GM23338 (cell line): ENCODE measurements at regions not wholly inside any gene's neighbourhood (a gene's known extent, or its start where the extent isn't known, plus 50 kb on each side); places are given as distances from the start of the nearest gene placed in this dataset.

ENCODE experiments used
- ATAC-seq: fragments of 200-7000 bp; cut with Tn5 transposase; 3 replicates; pipeline ENCODE4 v1.9.1; 2020
- DNase-seq: peaks from one replicate; pipeline ENCODE4 v3.0.0-alpha.2; 2015; ENCODE audit warnings: low spot score
- H2AFZ ChIP-seq: fragments of 200-600 bp; sonication (generic); 2 replicates; pipeline ENCODE4 v1.8.0; 2016; ENCODE audit warnings: antibody characterized with exemption, mild to moderate bottlenecking, moderate library complexity
- H3F3A ChIP-seq: fragments of 200-600 bp; sonication (generic); replicated peaks from 2 replicates; pipeline ENCODE4 v1.8.0; 2017; ENCODE audit warnings: antibody characterized with exemption, mixed run types, low read depth
- H3K27ac ChIP-seq: fragments of 200-600 bp; sonication (generic); 2 replicates; pipeline ENCODE4 v1.6.1; 2016; ENCODE audit warnings: low read depth
- H3K27me3 ChIP-seq: fragments of 200-600 bp; sonication (generic); 2 replicates; pipeline ENCODE4 v1.8.0; 2016; ENCODE audit warnings: mild to moderate bottlenecking, mixed run types, moderate library complexity; ENCODE audit not compliant: insufficient read depth
- H3K36me3 ChIP-seq: fragments of 200-600 bp; sonication (generic); 2 replicates; pipeline ENCODE4 v1.8.0; 2016; ENCODE audit warnings: mild to moderate bottlenecking; ENCODE audit not compliant: insufficient read depth
- H3K4me1 ChIP-seq: fragments of 200-600 bp; sonication (generic); 2 replicates; pipeline ENCODE4 v1.8.0; 2016; ENCODE audit warnings: mild to moderate bottlenecking, moderate library complexity; ENCODE audit not compliant: insufficient read depth
- H3K4me2 ChIP-seq: fragments of 200-600 bp; sonication (generic); 2 replicates; pipeline ENCODE4 v1.7.1; 2017; ENCODE audit warnings: mixed run types
- H3K4me3 ChIP-seq: fragments of 200-600 bp; sonication (generic); 2 replicates; pipeline ENCODE4 v1.6.1; 2016; ENCODE audit warnings: mixed run types
- H3K79me2 ChIP-seq: fragments of 200-600 bp; sonication (generic); replicated peaks from 2 replicates; pipeline ENCODE4 v1.8.0; 2017; ENCODE audit warnings: mild to moderate bottlenecking; ENCODE audit not compliant: insufficient read depth
- H3K9me2 ChIP-seq: fragments of 200-600 bp; sonication (generic); 2 replicates; pipeline ENCODE4 v1.8.0; 2017; ENCODE audit not compliant: insufficient read depth
- H4K20me1 ChIP-seq: fragments of 200-600 bp; sonication (generic); replicated peaks from 2 replicates; pipeline ENCODE4 v1.8.0; 2017; ENCODE audit warnings: mild to moderate bottlenecking; ENCODE audit not compliant: insufficient read depth
- H3K27ac Mint-ChIP-seq: 2 replicates; pipeline ENCODE4 v1.8.0; 2020; ENCODE audit warnings: inconsistent platforms, mild to moderate bottlenecking, moderate library complexity, mixed read lengths
- H3K27me3 Mint-ChIP-seq: 3 replicates; pipeline ENCODE4 v1.8.0; 2022; ENCODE audit warnings: low read depth, mild to moderate bottlenecking, moderate library complexity, mixed read lengths, inconsistent platforms; ENCODE audit not compliant: insufficient read depth, poor library complexity
- H3K36me3 Mint-ChIP-seq: 3 replicates; pipeline ENCODE4 v1.8.0; 2021; ENCODE audit warnings: low read depth, mild to moderate bottlenecking, inconsistent platforms, moderate library complexity, mixed read lengths
- H3K4me1 Mint-ChIP-seq: 3 replicates; pipeline ENCODE4 v1.8.0; 2020; ENCODE audit warnings: mild to moderate bottlenecking, inconsistent platforms, mixed read lengths
- H3K4me3 Mint-ChIP-seq: 3 replicates; pipeline ENCODE4 v1.8.0; 2021; ENCODE audit warnings: moderate library complexity, mild to moderate bottlenecking, inconsistent platforms, mixed read lengths
- H3K9me3 Mint-ChIP-seq: 3 replicates; pipeline ENCODE4 v1.8.0; 2020; ENCODE audit warnings: moderate library complexity, mild to moderate bottlenecking, inconsistent platforms, mixed read lengths
- CREB1 ChIP-seq: fragments of 250-450 bp; sonication (Bioruptor Pico); IDR thresholded peaks from 2 replicates; pipeline ENCODE4 v1.5.0; 2020; ENCODE audit warnings: low read depth, mild to moderate bottlenecking, moderate library complexity
- EZH2phosphoT487 ChIP-seq: fragments of 200-600 bp; sonication (generic); IDR thresholded peaks from one replicate; pipeline ENCODE4 v1.8.1; 2018; ENCODE audit warnings: antibody characterized with exemption; ENCODE audit not compliant: unreplicated experiment
- JUNB ChIP-seq: IDR thresholded peaks from one replicate; pipeline ENCODE4 v1.6.1; 2016; ENCODE audit warnings: antibody characterized with exemption; ENCODE audit not compliant: unreplicated experiment
- ZNF114 ChIP-seq: fragments of 250-450 bp; sonication (Bioruptor Pico); IDR thresholded peaks from 2 replicates; pipeline ENCODE4 v1.5.0; 2020; ENCODE audit warnings: mild to moderate bottlenecking, moderate library complexity
- TF ChIP-seq, protein P1 (sequence below), 2 experiments: fragments of 200-600 bp in 1 of 2; sonication (generic) in 1 of 2; conservative IDR thresholded peaks; 2 replicates each; pipeline versions ENCODE4 v1.5.1 to v1.6.1; 2016 to 2017; ENCODE audit warnings: antibody characterized with exemption in 2 of 2, low read depth in 2 of 2, mild to moderate bottlenecking in 2 of 2, moderate library complexity in 1 of 2
- TF ChIP-seq, protein P2 (sequence below): IDR thresholded peaks from one replicate; pipeline ENCODE4 v1.6.1; 2018; ENCODE audit warnings: antibody characterized with exemption; ENCODE audit not compliant: unreplicated experiment
- TF ChIP-seq, protein P3 (sequence below): fragments of 250-450 bp; sonication (Bioruptor Pico); IDR thresholded peaks from 2 replicates; pipeline ENCODE4 v1.5.0; 2020; ENCODE audit warnings: mild to moderate bottlenecking, moderate library complexity

DNA sequence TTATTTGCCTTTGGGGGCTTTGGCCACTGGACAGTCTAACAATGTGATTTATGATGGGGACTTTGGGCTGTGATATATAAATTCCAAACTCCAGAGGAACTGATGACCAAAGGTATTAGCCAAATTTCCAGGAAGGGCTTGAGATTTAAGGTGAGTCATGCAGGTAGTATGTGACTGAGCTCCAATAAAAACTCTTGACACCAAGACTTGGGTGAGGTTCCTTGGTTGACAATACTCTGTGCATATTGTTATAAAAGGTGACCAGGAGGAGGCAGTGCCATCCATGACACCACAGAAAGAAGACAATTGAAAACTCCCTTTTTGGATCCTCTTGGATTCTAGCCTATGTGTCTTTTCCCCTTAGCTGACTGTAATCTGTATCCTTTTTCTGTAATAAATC is 392.7 kb upstream of the LRRC7 start:
- Histone ChIP-seq H3F3A (no peaks in the 10 kb centered on the region), H3K27me3 (no peaks in the 10 kb centered on the region), H3K79me2 (no peaks in the 10 kb centered on the region), H3K4me1 (no peaks in the 10 kb centered on the region), H3K36me3 (no peaks in the 10 kb centered on the region), H3K27ac (no peak overlapping the region), H3K4me3 (no peak overlapping the region), H2AFZ (no peak overlapping the region), H3K4me2 (no peak overlapping the region), H4K20me1 (no peaks in the 10 kb centered on the region), H3K9me2 (peaks cover 6% of the 10 kb centered on the region; the same call in 1 of the 2 replicates)
- H3K4me3 Mint-ChIP-seq: no peak overlapping the region
- ATAC-seq (no peak), DNase-seq (peak; percentile 27)
- peaks cover 11% of the 10 kb centered on the region; the same call in 2 of the 3 replicates for H3K36me3 Mint-ChIP-seq
- no peaks in the 10 kb centered on the region for H3K4me1 Mint-ChIP-seq
- TF ChIP-seq JUNB (no peak), EZH2phosphoT487 (no peak), ZNF114 (CRISPR knock-in tag) (no peak), CREB1 (no peak)
- TF ChIP-seq, protein P1, sequence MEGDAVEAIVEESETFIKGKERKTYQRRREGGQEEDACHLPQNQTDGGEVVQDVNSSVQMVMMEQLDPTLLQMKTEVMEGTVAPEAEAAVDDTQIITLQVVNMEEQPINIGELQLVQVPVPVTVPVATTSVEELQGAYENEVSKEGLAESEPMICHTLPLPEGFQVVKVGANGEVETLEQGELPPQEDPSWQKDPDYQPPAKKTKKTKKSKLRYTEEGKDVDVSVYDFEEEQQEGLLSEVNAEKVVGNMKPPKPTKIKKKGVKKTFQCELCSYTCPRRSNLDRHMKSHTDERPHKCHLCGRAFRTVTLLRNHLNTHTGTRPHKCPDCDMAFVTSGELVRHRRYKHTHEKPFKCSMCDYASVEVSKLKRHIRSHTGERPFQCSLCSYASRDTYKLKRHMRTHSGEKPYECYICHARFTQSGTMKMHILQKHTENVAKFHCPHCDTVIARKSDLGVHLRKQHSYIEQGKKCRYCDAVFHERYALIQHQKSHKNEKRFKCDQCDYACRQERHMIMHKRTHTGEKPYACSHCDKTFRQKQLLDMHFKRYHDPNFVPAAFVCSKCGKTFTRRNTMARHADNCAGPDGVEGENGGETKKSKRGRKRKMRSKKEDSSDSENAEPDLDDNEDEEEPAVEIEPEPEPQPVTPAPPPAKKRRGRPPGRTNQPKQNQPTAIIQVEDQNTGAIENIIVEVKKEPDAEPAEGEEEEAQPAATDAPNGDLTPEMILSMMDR (conservative IDR thresholded peaks at IDR 0.05; ENCODE audit: low read depth in 2 of 2): peak; percentile 40 to 45
- TF ChIP-seq, protein P2, sequence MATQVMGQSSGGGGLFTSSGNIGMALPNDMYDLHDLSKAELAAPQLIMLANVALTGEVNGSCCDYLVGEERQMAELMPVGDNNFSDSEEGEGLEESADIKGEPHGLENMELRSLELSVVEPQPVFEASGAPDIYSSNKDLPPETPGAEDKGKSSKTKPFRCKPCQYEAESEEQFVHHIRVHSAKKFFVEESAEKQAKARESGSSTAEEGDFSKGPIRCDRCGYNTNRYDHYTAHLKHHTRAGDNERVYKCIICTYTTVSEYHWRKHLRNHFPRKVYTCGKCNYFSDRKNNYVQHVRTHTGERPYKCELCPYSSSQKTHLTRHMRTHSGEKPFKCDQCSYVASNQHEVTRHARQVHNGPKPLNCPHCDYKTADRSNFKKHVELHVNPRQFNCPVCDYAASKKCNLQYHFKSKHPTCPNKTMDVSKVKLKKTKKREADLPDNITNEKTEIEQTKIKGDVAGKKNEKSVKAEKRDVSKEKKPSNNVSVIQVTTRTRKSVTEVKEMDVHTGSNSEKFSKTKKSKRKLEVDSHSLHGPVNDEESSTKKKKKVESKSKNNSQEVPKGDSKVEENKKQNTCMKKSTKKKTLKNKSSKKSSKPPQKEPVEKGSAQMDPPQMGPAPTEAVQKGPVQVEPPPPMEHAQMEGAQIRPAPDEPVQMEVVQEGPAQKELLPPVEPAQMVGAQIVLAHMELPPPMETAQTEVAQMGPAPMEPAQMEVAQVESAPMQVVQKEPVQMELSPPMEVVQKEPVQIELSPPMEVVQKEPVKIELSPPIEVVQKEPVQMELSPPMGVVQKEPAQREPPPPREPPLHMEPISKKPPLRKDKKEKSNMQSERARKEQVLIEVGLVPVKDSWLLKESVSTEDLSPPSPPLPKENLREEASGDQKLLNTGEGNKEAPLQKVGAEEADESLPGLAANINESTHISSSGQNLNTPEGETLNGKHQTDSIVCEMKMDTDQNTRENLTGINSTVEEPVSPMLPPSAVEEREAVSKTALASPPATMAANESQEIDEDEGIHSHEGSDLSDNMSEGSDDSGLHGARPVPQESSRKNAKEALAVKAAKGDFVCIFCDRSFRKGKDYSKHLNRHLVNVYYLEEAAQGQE: no peak
- TF ChIP-seq, protein P3, sequence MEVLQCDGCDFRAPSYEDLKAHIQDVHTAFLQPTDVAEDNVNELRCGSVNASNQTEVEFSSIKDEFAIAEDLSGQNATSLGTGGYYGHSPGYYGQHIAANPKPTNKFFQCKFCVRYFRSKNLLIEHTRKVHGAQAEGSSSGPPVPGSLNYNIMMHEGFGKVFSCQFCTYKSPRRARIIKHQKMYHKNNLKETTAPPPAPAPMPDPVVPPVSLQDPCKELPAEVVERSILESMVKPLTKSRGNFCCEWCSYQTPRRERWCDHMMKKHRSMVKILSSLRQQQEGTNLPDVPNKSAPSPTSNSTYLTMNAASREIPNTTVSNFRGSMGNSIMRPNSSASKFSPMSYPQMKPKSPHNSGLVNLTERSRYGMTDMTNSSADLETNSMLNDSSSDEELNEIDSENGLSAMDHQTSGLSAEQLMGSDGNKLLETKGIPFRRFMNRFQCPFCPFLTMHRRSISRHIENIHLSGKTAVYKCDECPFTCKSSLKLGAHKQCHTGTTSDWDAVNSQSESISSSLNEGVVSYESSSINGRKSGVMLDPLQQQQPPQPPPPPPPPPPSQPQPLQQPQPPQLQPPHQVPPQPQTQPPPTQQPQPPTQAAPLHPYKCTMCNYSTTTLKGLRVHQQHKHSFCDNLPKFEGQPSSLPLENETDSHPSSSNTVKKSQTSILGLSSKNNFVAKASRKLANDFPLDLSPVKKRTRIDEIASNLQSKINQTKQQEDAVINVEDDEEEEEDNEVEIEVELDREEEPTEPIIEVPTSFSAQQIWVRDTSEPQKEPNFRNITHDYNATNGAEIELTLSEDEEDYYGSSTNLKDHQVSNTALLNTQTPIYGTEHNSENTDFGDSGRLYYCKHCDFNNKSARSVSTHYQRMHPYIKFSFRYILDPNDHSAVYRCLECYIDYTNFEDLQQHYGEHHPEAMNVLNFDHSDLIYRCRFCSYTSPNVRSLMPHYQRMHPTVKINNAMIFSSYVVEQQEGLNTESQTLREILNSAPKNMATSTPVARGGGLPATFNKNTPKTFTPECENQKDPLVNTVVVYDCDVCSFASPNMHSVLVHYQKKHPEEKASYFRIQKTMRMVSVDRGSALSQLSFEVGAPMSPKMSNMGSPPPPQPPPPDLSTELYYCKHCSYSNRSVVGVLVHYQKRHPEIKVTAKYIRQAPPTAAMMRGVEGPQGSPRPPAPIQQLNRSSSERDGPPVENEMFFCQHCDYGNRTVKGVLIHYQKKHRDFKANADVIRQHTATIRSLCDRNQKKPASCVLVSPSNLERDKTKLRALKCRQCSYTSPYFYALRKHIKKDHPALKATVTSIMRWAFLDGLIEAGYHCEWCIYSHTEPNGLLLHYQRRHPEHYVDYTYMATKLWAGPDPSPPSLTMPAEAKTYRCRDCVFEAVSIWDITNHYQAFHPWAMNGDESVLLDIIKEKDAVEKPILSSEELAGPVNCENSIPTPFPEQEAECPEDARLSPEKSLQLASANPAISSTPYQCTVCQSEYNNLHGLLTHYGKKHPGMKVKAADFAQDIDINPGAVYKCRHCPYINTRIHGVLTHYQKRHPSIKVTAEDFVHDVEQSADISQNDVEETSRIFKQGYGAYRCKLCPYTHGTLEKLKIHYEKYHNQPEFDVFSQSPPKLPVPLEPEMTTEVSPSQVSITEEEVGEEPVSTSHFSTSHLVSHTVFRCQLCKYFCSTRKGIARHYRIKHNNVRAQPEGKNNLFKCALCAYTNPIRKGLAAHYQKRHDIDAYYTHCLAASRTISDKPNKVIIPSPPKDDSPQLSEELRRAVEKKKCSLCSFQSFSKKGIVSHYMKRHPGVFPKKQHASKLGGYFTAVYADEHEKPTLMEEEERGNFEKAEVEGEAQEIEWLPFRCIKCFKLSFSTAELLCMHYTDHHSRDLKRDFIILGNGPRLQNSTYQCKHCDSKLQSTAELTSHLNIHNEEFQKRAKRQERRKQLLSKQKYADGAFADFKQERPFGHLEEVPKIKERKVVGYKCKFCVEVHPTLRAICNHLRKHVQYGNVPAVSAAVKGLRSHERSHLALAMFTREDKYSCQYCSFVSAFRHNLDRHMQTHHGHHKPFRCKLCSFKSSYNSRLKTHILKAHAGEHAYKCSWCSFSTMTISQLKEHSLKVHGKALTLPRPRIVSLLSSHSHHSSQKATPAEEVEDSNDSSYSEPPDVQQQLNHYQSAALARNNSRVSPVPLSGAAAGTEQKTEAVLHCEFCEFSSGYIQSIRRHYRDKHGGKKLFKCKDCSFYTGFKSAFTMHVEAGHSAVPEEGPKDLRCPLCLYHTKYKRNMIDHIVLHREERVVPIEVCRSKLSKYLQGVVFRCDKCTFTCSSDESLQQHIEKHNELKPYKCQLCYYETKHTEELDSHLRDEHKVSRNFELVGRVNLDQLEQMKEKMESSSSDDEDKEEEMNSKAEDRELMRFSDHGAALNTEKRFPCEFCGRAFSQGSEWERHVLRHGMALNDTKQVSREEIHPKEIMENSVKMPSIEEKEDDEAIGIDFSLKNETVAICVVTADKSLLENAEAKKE (CRISPR knock-in tag): no peak
- no peaks in the 10 kb centered on the region for H3K27me3 Mint-ChIP-seq
- no peak overlapping the region for H3K27ac Mint-ChIP-seq
- peaks cover 14% of the 10 kb centered on the region for H3K9me3 Mint-ChIP-seq
